Urothelium cell line (cell line): ENCODE measurements at regions not wholly inside any gene's neighbourhood (a gene's known extent, or its start where the extent isn't known, plus 50 kb on each side); places are given as distances from the start of the nearest gene placed in this dataset.

ENCODE experiments used
- DNase-seq: peaks from one replicate; pipeline ENCODE4 v3.0.0; 2011; ENCODE audit warnings: low spot score, mixed read lengths
- FAIRE-seq: peaks from 2 replicates; lab custom pipeline; 2011; peaks lifted over from hg19 to GRCh38; lab: Jason Lieb, UNC

- DNase-seq (no peak), FAIRE-seq (no peak)
Measured at GRCh38 chr7:13165854-13166253, 478.4 kb downstream of the ARL4A start.

GRCh38 chr7:13166801-13167200 is 479.4 kb downstream of the ARL4A start:
- DNase-seq (no peak), FAIRE-seq (no peak)

GRCh38 chr7:13169356-13169755 is 481.9 kb downstream of the ARL4A start:
- DNase-seq (no peak), FAIRE-seq (no peak)

- FAIRE-seq (no peak), DNase-seq (no peak)
Measured at GRCh38 chr7:13174991-13175390, 487.6 kb downstream of the ARL4A start.

GRCh38 chr7:13179011-13179582 is 491.7 kb downstream of the ARL4A start:
- FAIRE-seq (no peak), DNase-seq (peak; percentile 8)

GRCh38 chr7:13179775-13180523 is 492.5 kb downstream of the ARL4A start:
- no peak for FAIRE-seq
- no peak for DNase-seq

GRCh38 chr7:13181216-13181615 is 493.8 kb downstream of the ARL4A start:
- DNase-seq: no peak
- no peak for FAIRE-seq

- FAIRE-seq (no peak), DNase-seq (no peak)
Measured at GRCh38 chr7:13185139-13185538, 497.7 kb downstream of the ARL4A start.

GRCh38 chr7:13188236-13188805 is 500.9 kb downstream of the ARL4A start:
- no peak for DNase-seq
- no peak for FAIRE-seq

- no peak for FAIRE-seq
- DNase-seq: no peak
Measured at GRCh38 chr7:13188922-13189321, 501.5 kb downstream of the ARL4A start.

- FAIRE-seq: no peak
- no peak for DNase-seq
Measured at GRCh38 chr7:13189668-13190067, 502.2 kb downstream of the ARL4A start.

GRCh38 chr7:13197501-13197900 is 510.1 kb downstream of the ARL4A start:
- FAIRE-seq: no peak
- no peak for DNase-seq

GRCh38 chr7:13198036-13198435 is 510.6 kb downstream of the ARL4A start:
- FAIRE-seq (no peak), DNase-seq (no peak)

GRCh38 chr7:13198727-13199126 is 511.3 kb downstream of the ARL4A start:
- FAIRE-seq (no peak), DNase-seq (no peak)

- DNase-seq: no peak
- no peak for FAIRE-seq
Measured at GRCh38 chr7:13201628-13202027, 514.2 kb downstream of the ARL4A start.

GRCh38 chr7:13217768-13218167 is 530.3 kb downstream of the ARL4A start:
- DNase-seq (no peak), FAIRE-seq (no peak)

- FAIRE-seq (no peak), DNase-seq (no peak)
Measured at GRCh38 chr7:13225068-13225467, 537.6 kb downstream of the ARL4A start.

- DNase-seq (no peak), FAIRE-seq (no peak)
Measured at GRCh38 chr7:13226385-13226784, 539.0 kb downstream of the ARL4A start.

- no peak for DNase-seq
- no peak for FAIRE-seq
Measured at GRCh38 chr7:13231216-13231615, 543.8 kb downstream of the ARL4A start.

GRCh38 chr7:13235436-13235835 is 548.0 kb downstream of the ARL4A start:
- no peak for FAIRE-seq
- DNase-seq: no peak

- FAIRE-seq: no peak
- no peak for DNase-seq
Measured at GRCh38 chr7:13236026-13236425, 548.6 kb downstream of the ARL4A start.

- FAIRE-seq (peak; percentile 50), DNase-seq (peak; percentile 77)
Measured at GRCh38 chr7:13240349-13240748, 552.9 kb downstream of the ARL4A start.
